ENCODE measurements at regions not wholly inside any gene's neighbourhood (a gene's known extent, or its start where the extent isn't known, plus 50 kb on each side); places are given as distances from the start of the nearest gene placed in this dataset.

- no peak for TF ChIP-seq CTCF (IDR thresholded peaks at IDR 0.05)
- no peak for TF ChIP-seq POLR2AphosphoS5 (IDR thresholded peaks at IDR 0.05)
These were observed 370.0 kb upstream of the SPTLC3 start for GRCh38 chr20:12638633-12639312.
